Stimulated activated CD8-positive, alpha-beta memory T cell treated with anti-CD3 and anti-CD28 coated beads, Interleukin-15, amount 100 ng/mL, for 4 hours (primary cell): ENCODE measurements at regions not wholly inside any gene's neighbourhood (a gene's known extent, or its start where the extent isn't known, plus 50 kb on each side); places are given as distances from the start of the nearest gene placed in this dataset.
"Not testable (repeated sequence)": the region's sequence is repeated elsewhere in the genome, so short reads cannot be mapped to it uniquely, and the experiment has no call there.

Source experiments
- DNase-seq, 2 donors: peaks; one replicate each; pipeline ENCODE4 v3.0.0-alpha.2; 2020; ENCODE audit warnings: low read depth in 2 of 2

- DNase-seq = not testable (repeated sequence)
Observed at GRCh38 chr10:80859279-80859678, 321.6 kb downstream of the SH2D4B start.

GRCh38 chr10:80860719-80861118 is 323.0 kb downstream of the SH2D4B start:
- DNase-seq = no peak

- no peak for DNase-seq
Observed at GRCh38 chr10:80861882-80862281, 324.2 kb downstream of the SH2D4B start.

DNA sequence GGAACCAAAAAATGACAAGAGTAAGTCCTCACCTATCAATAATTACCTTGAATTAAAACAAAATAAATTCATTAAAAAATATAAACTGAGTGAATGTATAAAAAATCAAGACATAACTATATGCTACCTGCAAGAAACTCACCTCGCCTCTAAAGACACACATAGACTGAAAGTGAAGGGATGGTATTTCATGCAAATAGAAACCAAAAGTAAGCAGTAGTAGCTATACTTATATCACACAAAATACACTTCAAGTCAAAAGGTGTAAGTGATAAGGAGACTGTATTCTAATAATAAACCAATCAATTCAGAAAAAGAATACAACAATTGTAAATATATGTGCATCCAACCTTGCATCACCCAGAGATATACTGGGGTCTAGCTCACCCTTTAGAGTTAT is 332.6 kb downstream of the SH2D4B start:
- no peak for DNase-seq

- no peak for DNase-seq
Observed at GRCh38 chr10:80871083-80871482, 333.4 kb downstream of the SH2D4B start.

GRCh38 chr10:80878330-80878729 is 340.6 kb downstream of the SH2D4B start:
- no peak for DNase-seq

GRCh38 chr10:80890146-80890545 is 352.4 kb downstream of the SH2D4B start:
- DNase-seq = no peak

DNA sequence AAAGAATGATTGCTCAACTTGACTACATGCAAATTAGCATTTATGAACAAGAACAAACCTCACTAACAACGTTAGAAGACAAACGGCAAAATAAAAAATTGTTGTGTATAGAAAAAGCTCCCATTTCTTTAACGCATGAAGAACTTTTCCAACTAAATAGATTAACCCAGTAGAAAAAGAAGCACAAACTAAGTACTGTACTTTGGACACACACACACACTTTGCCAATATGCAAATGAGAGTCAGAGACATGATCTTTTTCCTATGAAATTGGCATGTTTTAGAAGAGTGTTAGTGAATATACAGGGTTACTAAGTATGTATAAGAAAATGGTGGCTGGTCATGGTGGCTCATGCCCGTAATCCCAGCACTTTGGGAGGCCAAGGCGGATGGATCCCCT is 355.6 kb downstream of the SH2D4B start:
- no peak for DNase-seq

DNA sequence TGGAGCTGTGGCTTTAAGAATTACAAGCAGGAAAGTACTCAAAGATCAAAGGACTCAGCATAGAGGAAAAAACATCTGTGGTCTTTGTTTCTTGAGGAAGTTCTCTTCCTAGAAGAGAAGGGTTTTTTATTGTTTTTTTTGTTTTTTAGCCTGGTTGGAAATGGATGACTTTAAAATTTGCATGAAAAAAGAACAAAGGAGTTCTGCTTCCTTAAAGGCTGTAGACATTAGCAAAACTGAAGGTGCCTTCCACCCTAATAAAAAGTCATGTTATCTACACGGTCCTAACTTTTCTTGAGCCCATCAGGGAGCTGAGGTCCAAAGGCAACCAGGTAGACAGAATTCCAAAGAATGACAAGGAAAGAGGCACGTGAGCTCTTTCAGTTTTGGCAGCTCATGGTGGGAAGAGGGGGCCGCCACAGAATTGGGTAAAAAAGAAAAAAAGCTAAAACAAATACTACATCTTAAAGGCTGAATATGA is 356.6 kb downstream of the SH2D4B start:
- DNase-seq = no peak

DNA sequence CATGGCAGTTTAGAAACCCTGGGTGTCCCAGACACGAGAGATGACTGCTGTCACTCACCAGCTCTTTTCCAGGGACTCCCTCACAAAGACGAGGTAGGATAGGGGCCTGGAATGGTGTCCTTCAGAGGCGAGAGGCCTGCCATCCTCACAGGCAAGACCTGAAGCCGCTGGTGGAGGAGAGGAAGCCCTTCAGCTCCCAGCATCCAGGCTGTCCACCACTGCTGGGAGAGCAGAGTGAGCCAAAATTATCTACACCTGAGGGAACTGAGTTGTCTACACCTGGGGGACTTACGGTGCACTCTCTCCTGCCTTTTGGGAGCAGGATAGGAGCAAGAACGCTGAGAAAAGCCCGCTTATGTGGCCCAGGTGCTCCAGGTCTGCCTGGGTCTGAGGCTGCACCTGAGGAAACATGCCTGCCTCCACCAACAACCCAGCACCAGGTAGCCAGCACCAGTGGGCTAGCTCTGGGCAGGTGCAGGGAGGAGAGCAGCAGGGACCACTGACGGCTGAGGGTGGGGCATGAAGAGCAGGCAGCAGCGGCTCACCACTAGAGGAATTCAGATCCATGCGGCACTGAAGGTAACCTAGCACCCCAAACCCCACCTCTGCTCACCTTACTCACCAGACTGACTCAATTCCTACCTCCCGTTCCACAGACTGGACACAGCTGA is 357.2 kb downstream of the SH2D4B start:
- no peak for DNase-seq

DNA sequence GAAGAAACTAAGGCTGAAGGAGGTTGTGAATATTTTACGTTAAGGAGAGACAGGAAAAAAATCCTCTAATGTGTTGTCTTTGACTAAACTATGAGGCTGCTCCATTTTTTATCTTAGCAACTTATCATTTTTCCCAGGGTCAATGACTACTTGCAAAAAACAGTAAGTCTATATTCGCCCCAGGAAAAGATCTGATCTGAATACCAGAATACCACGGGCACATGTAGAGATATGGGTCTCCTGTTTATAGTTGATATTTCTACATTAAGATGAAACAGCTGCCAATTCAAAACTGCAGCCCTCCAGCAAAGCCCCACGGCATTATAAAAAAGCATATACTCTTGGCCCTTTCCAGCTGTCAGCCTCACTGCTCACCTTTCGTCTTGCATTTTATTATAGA is 358.4 kb downstream of the SH2D4B start:
- DNase-seq = no peak

DNA sequence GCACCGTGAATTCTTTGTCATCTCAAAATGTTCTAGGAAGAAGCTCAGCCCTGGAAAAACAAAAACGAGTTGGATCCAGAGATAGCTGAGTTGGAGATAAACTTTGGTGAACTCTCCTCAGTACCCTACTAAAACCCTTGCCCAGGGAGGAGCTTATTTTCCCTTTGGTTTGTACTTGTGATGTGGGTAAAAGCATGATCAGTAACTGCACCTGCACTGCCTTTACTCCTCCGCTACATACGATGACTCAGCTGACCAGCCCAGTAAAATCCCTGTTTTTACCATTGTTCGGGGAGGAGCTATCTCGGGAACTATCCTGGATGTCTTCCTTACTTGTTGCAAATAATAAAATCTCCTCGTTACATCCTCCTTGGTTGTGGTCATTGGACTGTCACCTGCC is 359.3 kb downstream of the SH2D4B start:
- no peak for DNase-seq

- no peak for DNase-seq
Observed at GRCh38 chr10:80900661-80901060, 363.0 kb downstream of the SH2D4B start.

DNA sequence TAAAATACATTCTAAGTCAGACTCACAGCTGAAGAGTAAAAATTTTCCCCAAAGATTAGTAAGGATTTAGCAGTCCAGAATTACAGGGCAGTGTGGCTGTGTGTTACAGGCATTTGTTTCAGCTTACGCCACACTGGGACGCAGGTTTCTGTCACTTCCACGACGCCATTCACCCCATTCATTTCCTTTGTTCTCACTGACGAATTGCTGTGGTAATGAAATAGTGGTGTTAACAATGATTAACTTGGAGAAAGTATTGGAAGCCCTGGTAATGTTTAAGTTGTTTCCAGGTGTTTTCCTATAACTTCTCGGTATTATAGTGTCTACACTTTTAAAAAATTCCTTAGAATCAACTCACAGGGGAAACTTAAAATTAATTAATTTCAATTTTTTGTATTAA is 370.9 kb downstream of the SH2D4B start:
- no peak for DNase-seq

- no peak for DNase-seq
Observed at GRCh38 chr10:80909254-80909653, 371.6 kb downstream of the SH2D4B start.

- DNase-seq = no peak
Observed at GRCh38 chr10:80917636-80918035, 379.9 kb downstream of the SH2D4B start.

DNA sequence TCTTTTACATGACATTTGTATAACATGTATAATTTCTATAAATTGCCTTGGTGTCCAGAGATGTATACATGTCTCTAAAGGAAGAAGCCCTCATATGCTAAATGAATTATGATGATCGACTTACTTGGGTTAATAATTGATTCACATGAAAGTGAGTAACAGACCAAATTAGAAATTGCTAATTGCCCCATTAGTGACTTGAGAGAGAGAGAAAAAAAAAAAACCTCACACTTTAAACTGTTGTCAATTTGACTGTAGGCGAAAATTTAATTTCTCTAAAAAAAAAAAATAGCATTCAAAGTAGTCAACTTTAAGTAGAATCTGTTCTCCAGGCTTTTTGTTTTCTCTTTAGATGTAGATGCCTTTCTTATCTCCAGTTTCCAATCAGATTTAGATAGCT is 383.3 kb downstream of the SH2D4B start:
- no peak for DNase-seq

- DNase-seq = no peak
Observed at GRCh38 chr10:80924063-80924952, 386.6 kb downstream of the SH2D4B start.

DNA sequence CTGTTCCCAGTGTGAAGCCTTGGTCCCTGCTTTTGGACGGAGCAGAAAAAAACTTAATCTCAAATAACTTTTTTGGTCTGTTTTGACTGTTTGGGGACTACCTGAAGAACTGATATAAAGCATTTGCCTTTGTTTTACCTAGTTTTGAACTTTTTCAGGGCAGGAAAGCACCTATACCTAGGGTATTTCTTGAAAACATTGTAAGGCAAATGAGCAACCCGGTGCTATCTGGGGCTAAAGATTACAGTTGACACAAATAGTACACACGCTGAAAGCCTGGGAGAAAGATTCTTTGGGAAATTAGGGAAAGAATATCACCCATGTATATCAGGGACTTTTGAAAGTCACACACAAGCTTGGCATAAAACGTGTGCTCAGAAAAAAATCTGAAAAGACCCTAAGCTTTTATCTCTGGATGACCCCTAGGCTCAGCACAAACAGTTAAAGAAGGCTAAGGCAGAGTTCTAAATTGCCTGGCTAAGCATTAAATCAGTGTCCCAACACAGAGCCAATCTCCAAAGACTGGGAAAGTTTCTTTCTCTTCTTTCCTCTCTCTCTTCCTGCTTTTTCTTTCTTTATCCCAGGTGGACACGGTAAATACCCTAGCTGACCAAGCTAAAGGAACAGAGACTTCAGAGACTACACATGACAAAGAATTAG is 389.8 kb downstream of the SH2D4B start:
- no peak for DNase-seq

DNA sequence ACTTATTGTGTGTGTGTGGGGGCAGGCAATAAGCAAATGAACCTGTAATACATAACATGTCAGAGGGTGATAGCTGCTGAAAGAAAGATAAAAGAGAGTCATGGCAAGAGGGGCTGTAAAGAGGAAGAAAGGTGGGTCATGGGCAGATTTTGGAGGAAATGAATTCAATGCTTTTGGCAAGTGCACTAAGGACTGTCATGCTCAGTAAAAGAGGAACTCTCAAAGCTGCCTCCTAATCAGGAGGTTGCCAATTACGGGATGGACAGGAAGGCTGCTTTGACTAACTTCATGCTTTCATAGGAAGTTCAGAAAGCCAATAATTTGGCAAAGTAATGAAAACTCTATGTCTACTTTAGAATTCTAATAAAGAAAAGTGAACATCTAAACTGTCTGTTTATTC is 401.2 kb downstream of the SH2D4B start:
- DNase-seq = no peak

DNA sequence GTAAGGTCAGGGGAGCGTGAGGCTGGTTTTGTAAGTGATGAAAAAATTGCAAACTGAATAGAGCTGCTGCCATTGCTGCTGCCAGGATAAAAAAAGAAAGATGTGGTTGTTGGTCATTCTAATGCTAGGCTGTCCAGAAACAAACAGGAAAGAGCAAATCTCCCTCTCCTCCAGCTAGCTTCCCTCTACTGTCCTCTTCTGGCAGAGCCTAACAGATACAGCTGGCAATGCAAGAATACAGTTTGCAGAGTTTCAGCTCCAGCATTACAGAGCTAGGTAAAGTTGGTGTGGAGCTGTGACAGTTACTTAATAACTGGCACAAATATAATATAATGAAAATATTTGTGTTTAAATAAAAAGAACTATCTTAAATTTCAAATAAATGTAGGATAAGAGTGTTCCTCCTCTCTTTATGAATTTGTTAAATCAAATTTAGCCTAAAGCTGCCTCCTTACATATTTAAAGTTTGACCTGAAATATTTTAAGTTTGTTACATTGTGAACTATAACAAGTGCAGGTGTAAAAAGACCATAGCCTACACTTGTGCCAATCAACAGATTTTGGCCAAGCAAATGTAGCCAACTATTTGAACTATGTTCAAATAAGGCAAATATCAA is 407.7 kb downstream of the SH2D4B start:
- no peak for DNase-seq

- no peak for DNase-seq
Observed at GRCh38 chr10:80946073-80946472, 408.4 kb downstream of the SH2D4B start.
